GM12875 (cell line): ENCODE measurements at regions not wholly inside any gene's neighbourhood (a gene's known extent, or its start where the extent isn't known, plus 50 kb on each side); places are given as distances from the start of the nearest gene placed in this dataset.

Experiments used
- H3K4me3 ChIP-seq: one replicate; pipeline ENCODE4 v1.5.1; 2011; ENCODE audit warnings: low read depth, low read length, control low read depth
- TF ChIP-seq, protein P1 (sequence below): IDR thresholded peaks from 2 replicates; pipeline ENCODE4 v1.5.1; 2011; ENCODE audit warnings: low read depth, mild to moderate bottlenecking, control low read depth, inconsistent platforms, low read length, moderate library complexity, borderline replicate concordance; ENCODE audit not compliant: insufficient read depth

DNA sequence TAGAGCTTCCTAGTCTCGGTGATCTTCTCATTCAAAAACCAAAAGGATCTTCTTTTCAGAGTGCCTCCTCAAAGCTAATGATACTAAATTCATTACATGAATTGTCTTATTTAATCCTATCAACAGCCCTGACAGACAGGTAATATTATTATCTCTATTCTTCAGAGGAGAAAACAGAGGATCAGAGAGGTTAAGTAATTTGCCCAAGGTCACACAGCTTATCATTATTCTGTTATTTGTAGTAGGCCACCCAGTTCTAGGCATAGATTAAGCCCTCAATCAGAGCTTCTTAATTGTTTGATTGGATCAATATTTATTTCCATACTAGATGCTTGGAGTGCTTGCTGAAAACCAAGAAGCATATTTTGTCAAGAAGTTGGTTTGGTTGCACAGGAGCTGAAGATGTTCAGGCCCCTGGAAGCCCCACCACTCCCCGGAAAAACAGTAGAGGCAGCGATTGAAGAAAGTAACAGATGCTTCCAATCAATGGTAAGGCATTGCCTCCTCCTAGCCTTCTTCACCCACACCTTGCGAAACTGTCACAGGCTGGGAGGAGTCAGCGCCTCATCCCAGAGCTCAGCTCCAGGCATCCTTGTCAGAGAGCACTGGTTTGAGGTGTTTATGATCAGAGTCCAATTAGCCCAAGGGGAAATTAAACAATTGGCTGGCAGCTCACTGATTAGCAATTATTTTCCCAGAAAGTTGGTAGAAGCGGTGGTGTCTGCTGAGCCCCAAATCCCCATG lies 487.2 kb downstream of the BCL11A start:
- H3K4me3 ChIP-seq, result no peak overlapping the region
- TF ChIP-seq, protein P1, sequence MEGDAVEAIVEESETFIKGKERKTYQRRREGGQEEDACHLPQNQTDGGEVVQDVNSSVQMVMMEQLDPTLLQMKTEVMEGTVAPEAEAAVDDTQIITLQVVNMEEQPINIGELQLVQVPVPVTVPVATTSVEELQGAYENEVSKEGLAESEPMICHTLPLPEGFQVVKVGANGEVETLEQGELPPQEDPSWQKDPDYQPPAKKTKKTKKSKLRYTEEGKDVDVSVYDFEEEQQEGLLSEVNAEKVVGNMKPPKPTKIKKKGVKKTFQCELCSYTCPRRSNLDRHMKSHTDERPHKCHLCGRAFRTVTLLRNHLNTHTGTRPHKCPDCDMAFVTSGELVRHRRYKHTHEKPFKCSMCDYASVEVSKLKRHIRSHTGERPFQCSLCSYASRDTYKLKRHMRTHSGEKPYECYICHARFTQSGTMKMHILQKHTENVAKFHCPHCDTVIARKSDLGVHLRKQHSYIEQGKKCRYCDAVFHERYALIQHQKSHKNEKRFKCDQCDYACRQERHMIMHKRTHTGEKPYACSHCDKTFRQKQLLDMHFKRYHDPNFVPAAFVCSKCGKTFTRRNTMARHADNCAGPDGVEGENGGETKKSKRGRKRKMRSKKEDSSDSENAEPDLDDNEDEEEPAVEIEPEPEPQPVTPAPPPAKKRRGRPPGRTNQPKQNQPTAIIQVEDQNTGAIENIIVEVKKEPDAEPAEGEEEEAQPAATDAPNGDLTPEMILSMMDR, result no peak

DNA sequence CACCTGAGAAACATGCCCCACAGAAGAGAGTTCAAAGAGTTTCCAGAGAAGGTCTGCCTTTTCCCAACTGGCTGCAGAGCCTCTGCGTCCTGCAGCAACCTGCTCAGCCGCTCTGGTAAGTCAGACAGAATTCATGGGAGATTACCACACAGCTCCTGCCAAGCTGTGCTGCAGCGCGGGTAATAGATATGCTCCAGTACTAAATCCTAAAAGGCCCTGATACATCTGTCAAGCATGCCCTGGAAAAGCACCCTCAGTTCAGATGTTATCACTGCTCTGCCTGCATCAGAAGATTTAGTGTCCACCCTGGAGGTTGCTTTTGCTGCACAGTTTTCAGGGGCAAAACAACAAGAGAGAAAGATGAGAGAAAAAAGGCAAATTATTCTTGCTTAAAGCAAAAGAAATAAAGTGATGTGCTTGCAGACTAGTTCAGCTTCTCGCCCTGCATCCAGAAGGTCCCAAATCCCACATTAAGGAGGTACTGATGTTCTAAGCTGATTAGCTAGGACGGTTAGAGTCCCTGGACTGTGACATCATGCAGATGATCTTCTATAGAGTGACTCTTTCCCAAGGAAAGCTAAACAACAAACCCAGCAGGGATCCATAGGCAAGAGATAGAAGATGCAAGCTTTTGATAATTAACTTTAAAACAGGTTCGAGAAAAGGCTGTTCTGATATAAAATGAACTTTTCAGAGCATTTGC lies 488.6 kb downstream of the BCL11A start:
- no peak overlapping the region for H3K4me3 ChIP-seq
- TF ChIP-seq, protein P1, result no peak

DNA sequence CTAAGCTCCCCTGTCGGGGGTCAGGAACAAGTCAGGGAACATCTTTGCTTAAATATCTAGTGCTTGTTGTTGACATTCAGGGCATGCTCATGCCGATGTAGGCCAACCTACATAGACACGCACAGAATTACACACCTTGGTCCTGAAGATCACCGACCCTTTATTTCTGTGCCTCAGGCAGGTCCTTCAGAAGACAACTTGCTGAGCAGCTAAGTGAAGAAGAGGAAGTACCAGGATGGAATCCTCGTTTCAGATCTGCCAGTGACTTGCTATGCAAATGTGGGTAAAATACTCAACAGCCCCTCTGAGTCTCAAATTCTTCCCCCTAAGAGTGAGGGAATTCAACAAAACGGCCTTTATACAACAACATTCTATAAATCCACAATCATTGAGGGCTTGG lies 494.7 kb downstream of the BCL11A start:
- H3K4me3 ChIP-seq, result no peak overlapping the region
- TF ChIP-seq, protein P1, result no peak

DNA sequence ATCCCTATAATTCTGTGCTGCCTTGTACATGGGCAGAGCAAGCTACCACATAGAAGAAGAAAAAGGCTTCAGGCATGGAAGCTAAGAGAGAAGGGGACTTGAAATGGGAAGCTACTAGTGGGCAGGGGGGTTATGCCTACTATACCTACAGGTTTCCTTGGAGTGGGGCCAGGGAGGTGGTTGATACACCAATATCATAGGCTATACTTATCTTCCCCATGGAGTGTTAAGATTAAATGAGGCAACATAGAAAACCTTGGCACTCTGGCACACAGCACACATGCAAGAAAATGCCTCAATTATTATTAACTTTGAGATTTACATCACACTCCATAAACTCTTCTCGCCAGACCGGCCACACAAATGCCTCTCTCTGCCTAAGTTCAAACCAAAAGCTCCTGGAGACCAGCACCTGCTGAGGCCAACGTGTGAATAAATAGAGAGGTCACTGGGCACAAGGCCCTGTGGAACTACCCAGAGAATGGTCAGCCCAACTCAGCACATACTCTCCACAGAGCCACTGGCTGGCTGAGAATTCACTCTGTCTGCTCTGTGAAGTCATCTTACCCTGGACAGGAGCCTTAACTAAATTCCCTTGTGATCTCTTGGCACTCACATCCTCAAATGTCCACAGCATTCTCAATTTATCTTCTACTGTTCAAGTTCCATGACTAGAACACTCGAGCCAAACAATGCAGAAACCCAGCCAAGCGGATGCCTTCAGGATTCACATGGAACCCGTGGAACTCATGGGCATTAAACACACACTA lies 498.7 kb downstream of the BCL11A start:
- H3K4me3 ChIP-seq, result no peak overlapping the region
- TF ChIP-seq, protein P1, result no peak

DNA sequence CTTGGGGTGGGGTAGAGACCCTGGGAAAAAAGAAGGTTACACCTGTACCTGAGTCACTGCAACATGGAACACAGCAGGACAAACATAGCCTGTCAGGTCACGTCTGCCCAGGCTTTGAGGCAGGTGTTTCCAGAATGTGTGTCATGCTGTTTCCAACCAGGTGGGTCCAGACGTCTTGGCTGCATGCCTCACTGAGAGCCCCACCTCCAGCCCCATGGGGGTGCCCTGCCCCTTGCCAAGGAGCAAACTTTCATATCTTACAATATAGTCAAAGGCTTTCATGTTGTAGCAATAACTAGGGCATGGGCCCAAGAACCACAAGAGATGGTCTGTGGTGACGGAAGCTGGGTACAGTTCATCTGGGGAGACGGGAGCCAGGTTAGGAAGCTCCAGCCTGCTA lies 499.7 kb downstream of the BCL11A start:
- H3K4me3 ChIP-seq, result no peak overlapping the region
- TF ChIP-seq, protein P1, result no peak

DNA sequence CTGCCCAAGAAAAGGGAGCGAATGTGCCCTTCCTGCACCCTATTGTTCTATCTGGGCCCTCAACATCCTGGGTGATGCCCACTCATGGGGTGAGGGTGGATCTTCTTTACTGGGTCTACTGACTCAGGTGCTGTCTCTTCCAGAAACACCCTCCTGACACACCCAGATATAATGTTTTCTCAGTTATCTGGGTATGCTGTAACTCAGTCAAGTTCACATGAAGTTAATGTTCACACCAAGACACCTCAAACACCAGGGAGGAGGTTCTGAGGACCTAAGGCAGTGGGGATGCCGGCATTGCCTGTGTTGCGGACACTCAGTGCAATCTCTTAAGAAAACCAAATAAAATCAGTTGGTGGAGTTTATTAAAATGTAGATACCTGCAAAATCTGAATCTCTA lies 500.9 kb downstream of the BCL11A start:
- TF ChIP-seq, protein P1, result no peak
- no peak overlapping the region for H3K4me3 ChIP-seq
